ENCODE measurements at regions not wholly inside any gene's neighbourhood (a gene's known extent, or its start where the extent isn't known, plus 50 kb on each side); places are given as distances from the start of the nearest gene placed in this dataset.
"Not testable (repeated sequence)": the region's sequence is repeated elsewhere in the genome, so short reads cannot be mapped to it uniquely, and the experiment has no call there.

DNA sequence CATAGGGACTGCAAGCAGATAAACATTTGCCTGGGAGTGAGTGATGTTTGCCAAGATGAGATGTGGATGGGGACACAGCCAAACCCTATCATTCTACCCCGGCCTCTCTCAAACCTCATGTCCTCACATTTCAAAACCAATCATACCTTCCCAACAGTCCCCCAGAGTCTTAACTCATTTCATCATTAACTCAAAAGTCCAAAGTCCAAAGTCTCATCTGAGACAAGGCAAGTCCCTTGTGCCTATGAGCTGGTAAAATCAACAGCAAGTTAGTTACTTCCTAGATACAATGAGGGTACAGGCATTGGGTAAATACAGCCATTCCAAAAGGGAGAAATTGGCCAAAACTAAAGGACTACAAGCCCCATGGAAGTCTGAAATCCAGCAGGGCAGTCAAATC is 822.9 kb upstream of the SPRY2 start:
- H3K27me3 ChIP-seq (ENCODE audit: control insufficient read depth, insufficient read depth, low read length); H4K5ac ChIP-seq (ENCODE audit: low read depth, low read length); H3K18ac ChIP-seq (ENCODE audit: low read depth, low read length); H3K56ac ChIP-seq (ENCODE audit: extremely low read depth, insufficient read depth, low read length); in situ Hi-C loops (cut with MboI; ENCODE audit: low sequenced_read_pairs); H3K36me3 ChIP-seq (ENCODE audit: control insufficient read depth, insufficient read depth, low read length); H3K9ac ChIP-seq (ENCODE audit: low read depth, low read length); H2AFZ ChIP-seq (replicated peaks; ENCODE audit: low read length, poor library complexity); CTCF ChIA-PET; H2AK9ac ChIP-seq (replicated peaks; ENCODE audit: low read depth, low read length, poor library complexity); DNase-seq; H3K4ac ChIP-seq (ENCODE audit: low read depth, low read length); H3K9me3 ChIP-seq (ENCODE audit: control insufficient read depth, insufficient read depth, low read length); H4K8ac ChIP-seq (ENCODE audit: low read depth in 2 of 2, low read length in 2 of 2); H3K4me3 ChIP-seq (ENCODE audit: insufficient read depth, low read depth, low read length); H2BK120ac ChIP-seq (ENCODE audit: low read depth, low read length); dilution Hi-C loops (cut with HindIII; ENCODE audit: low sequenced_read_pairs, unreplicated experiment); H2AK5ac ChIP-seq (ENCODE audit: low read depth, low read length); intact Hi-C loops (cut with micrococcal nuclease); H4K91ac ChIP-seq (ENCODE audit: insufficient read depth, low read depth, low read length); ATAC-seq (ENCODE audit: low read depth); H3K14ac ChIP-seq (replicated peaks; ENCODE audit: low read depth, low read length); H3K9me1 ChIP-seq (ENCODE audit: insufficient read depth, low read length); H2BK20ac ChIP-seq (ENCODE audit: low read depth, low read length); H4K20me1 ChIP-seq (ENCODE audit: insufficient read depth, low read length); H3K79me1 ChIP-seq (ENCODE audit: low read depth in 1 of 2, low read length in 2 of 2); H3K4me1 ChIP-seq (ENCODE audit: control insufficient read depth, insufficient read depth, low read length); H3K23ac ChIP-seq (ENCODE audit: low read depth, low read length); H3K4me2 ChIP-seq (ENCODE audit: low read depth, low read length); H2BK15ac ChIP-seq (ENCODE audit: low read depth, low read length); POLR2A ChIA-PET (ENCODE audit: unreplicated experiment); H2BK5ac ChIP-seq (ENCODE audit: low read depth, low read length, poor library complexity, severe bottlenecking); BruUV-seq (replicated peaks); H3K27ac ChIP-seq (ENCODE audit: insufficient read depth, low read length): not testable (repeated sequence)
- no CpG with 5 or more reads among the region's 1 CpG for WGBS, 2 experiments (ENCODE audit: extremely low coverage in 2 of 2, insufficient read length in 1 of 2)

Measured in IMR-90 (cell line).